Activated CD4-positive, alpha-beta T cell treated with anti-CD3 and anti-CD28 coated beads, Interleukin-2, amount 50 U/mL, for 4 hours (primary cell): ENCODE measurements at regions not wholly inside any gene's neighbourhood (a gene's known extent, or its start where the extent isn't known, plus 50 kb on each side); places are given as distances from the start of the nearest gene placed in this dataset.

Experiments used
- DNase-seq, 2 experiments: peaks; one replicate each; pipeline ENCODE4 v3.0.0-alpha.2; 2020

- no peak for DNase-seq
Observed at GRCh38 chr11:81495699-81496292, 1237.9 kb downstream of the FAM181B start.

- no peak for DNase-seq
Observed at GRCh38 chr11:81494431-81494830, 1239.2 kb downstream of the FAM181B start.

GRCh38 chr11:81492923-81493445, 1240.7 kb downstream of the FAM181B start:
- DNase-seq, result no peak

GRCh38 chr11:81487109-81487508, 1246.6 kb downstream of the FAM181B start:
- no peak for DNase-seq

- DNase-seq, result no peak
Observed at GRCh38 chr11:81484196-81484595, 1249.5 kb downstream of the FAM181B start.

GRCh38 chr11:81477277-81477676, 1256.4 kb downstream of the FAM181B start:
- no peak for DNase-seq

- DNase-seq, result no peak
Observed at GRCh38 chr11:81476345-81476744, 1257.3 kb downstream of the FAM181B start.

- no peak for DNase-seq
Observed at GRCh38 chr11:81472646-81473045, 1261.0 kb downstream of the FAM181B start.

- DNase-seq, result no peak
Observed at GRCh38 chr11:81470446-81470845, 1263.2 kb downstream of the FAM181B start.

GRCh38 chr11:81459766-81460306, 1273.8 kb downstream of the FAM181B start:
- DNase-seq, result no peak

- no peak for DNase-seq
Observed at GRCh38 chr11:81449588-81450156, 1284.0 kb downstream of the FAM181B start.

- DNase-seq, result no peak
Observed at GRCh38 chr11:81444297-81444696, 1289.4 kb downstream of the FAM181B start.

- DNase-seq, result no peak
Observed at GRCh38 chr11:81432333-81432732, 1301.3 kb downstream of the FAM181B start.

- DNase-seq, result no peak
Observed at GRCh38 chr11:81424822-81425221, 1308.8 kb downstream of the FAM181B start.

- DNase-seq, result no peak
Observed at GRCh38 chr11:81422402-81422801, 1311.3 kb downstream of the FAM181B start.

GRCh38 chr11:81421251-81421860, 1312.3 kb downstream of the FAM181B start:
- DNase-seq, result no peak

- no peak for DNase-seq
Observed at GRCh38 chr11:81420668-81421250, 1312.9 kb downstream of the FAM181B start.

- no peak for DNase-seq
Observed at GRCh38 chr11:81397316-81397715, 1336.3 kb downstream of the FAM181B start.

GRCh38 chr11:81394311-81394710, 1339.4 kb downstream of the FAM181B start:
- DNase-seq, result no peak

- no peak for DNase-seq
Observed at GRCh38 chr11:81388326-81388725, 1345.3 kb downstream of the FAM181B start.

GRCh38 chr11:81380395-81380794, 1353.3 kb downstream of the FAM181B start:
- DNase-seq, result no peak

GRCh38 chr11:81377418-81377817, 1356.2 kb downstream of the FAM181B start:
- no peak for DNase-seq

- DNase-seq, result no peak
Observed at GRCh38 chr11:81373986-81374385, 1359.7 kb downstream of the FAM181B start.

- DNase-seq, result no peak
Observed at GRCh38 chr11:81368192-81368591, 1365.5 kb downstream of the FAM181B start.
